ENCODE measurements at regions not wholly inside any gene's neighbourhood (a gene's known extent, or its start where the extent isn't known, plus 50 kb on each side); places are given as distances from the start of the nearest gene placed in this dataset.

- no peaks in the 10 kb centered on the region for H4K20me1 ChIP-seq (ENCODE audit: insufficient read depth)
- CTCF ChIA-PET: no interaction called here
- RAD21 ChIA-PET (ENCODE audit: low non-redundant PET in 1 of 2, low total read pairs in 2 of 2, uncharacterized antibody in 2 of 2, unreplicated experiment in 2 of 2): no interaction called here
- H3K27ac ChIP-seq (ENCODE audit: low read depth, low read length): no peak overlapping the region
- no peak overlapping the region for H3K4me3 ChIP-seq (replicated peaks in 1 of 2; ENCODE audit: low read depth in 1 of 2, low read length in 2 of 2)
- no peaks in the 10 kb centered on the region for H3K27me3 ChIP-seq (ENCODE audit: insufficient read depth, low read length)
- H2AFZ ChIP-seq (ENCODE audit: low read depth, low read length, poor library complexity, severe bottlenecking): no peak overlapping the region
- no peak overlapping the region for H3K4me2 ChIP-seq (ENCODE audit: low read length)
- no peak for DNase-seq (ENCODE audit: low read depth, low spot score)
- BruUV-seq (replicated peaks): no TSS peak
- no peak for TF ChIP-seq POLR2AphosphoS5 (IDR thresholded peaks at IDR 0.05; ENCODE audit: low read depth, low read length)
- TF ChIP-seq, protein P1, sequence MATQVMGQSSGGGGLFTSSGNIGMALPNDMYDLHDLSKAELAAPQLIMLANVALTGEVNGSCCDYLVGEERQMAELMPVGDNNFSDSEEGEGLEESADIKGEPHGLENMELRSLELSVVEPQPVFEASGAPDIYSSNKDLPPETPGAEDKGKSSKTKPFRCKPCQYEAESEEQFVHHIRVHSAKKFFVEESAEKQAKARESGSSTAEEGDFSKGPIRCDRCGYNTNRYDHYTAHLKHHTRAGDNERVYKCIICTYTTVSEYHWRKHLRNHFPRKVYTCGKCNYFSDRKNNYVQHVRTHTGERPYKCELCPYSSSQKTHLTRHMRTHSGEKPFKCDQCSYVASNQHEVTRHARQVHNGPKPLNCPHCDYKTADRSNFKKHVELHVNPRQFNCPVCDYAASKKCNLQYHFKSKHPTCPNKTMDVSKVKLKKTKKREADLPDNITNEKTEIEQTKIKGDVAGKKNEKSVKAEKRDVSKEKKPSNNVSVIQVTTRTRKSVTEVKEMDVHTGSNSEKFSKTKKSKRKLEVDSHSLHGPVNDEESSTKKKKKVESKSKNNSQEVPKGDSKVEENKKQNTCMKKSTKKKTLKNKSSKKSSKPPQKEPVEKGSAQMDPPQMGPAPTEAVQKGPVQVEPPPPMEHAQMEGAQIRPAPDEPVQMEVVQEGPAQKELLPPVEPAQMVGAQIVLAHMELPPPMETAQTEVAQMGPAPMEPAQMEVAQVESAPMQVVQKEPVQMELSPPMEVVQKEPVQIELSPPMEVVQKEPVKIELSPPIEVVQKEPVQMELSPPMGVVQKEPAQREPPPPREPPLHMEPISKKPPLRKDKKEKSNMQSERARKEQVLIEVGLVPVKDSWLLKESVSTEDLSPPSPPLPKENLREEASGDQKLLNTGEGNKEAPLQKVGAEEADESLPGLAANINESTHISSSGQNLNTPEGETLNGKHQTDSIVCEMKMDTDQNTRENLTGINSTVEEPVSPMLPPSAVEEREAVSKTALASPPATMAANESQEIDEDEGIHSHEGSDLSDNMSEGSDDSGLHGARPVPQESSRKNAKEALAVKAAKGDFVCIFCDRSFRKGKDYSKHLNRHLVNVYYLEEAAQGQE (IDR thresholded peaks at IDR 0.05; ENCODE audit: low read depth): no peak
- TF ChIP-seq ZBTB33 (IDR thresholded peaks at IDR 0.05; ENCODE audit: extremely low read depth, insufficient replicate concordance, low read length): no peak
- TF ChIP-seq CEBPB (IDR thresholded peaks at IDR 0.05; ENCODE audit: low read depth): no peak
- no peak for TF ChIP-seq MAX (IDR thresholded peaks at IDR 0.05)
- TF ChIP-seq, protein P2, sequence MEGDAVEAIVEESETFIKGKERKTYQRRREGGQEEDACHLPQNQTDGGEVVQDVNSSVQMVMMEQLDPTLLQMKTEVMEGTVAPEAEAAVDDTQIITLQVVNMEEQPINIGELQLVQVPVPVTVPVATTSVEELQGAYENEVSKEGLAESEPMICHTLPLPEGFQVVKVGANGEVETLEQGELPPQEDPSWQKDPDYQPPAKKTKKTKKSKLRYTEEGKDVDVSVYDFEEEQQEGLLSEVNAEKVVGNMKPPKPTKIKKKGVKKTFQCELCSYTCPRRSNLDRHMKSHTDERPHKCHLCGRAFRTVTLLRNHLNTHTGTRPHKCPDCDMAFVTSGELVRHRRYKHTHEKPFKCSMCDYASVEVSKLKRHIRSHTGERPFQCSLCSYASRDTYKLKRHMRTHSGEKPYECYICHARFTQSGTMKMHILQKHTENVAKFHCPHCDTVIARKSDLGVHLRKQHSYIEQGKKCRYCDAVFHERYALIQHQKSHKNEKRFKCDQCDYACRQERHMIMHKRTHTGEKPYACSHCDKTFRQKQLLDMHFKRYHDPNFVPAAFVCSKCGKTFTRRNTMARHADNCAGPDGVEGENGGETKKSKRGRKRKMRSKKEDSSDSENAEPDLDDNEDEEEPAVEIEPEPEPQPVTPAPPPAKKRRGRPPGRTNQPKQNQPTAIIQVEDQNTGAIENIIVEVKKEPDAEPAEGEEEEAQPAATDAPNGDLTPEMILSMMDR (IDR thresholded peaks at IDR 0.05 in 2 of 3, conservative IDR thresholded peaks at IDR 0.05 in 1 of 3; ENCODE audit: borderline replicate concordance in 1 of 3, insufficient read depth in 1 of 3, low read depth in 2 of 3, low read length in 2 of 3): no peak
- no peak for TF ChIP-seq EZH2 (IDR thresholded peaks at IDR 0.05)
- TF ChIP-seq ATF3 (IDR thresholded peaks at IDR 0.05): no peak
- TF ChIP-seq JUND (IDR thresholded peaks at IDR 0.05): no peak
- no peak for TF ChIP-seq ZFX (IDR thresholded peaks at IDR 0.05)
- TF ChIP-seq EGR1 (IDR thresholded peaks at IDR 0.05; ENCODE audit: low read depth): no peak
- no peak for TF ChIP-seq YY1 (IDR thresholded peaks at IDR 0.05; ENCODE audit: extremely low read depth, insufficient replicate concordance, low read depth, low read length)
- no peak for TF ChIP-seq TCF7L2 (IDR thresholded peaks at IDR 0.05; ENCODE audit: borderline replicate concordance, extremely low read depth, insufficient read depth, insufficient read length)
- no peak for TF ChIP-seq ELF1 (IDR thresholded peaks at IDR 0.05; ENCODE audit: borderline replicate concordance, low read depth)
- H3K79me2 ChIP-seq (ENCODE audit: insufficient read depth, low read length): no peaks in the 10 kb centered on the region
- no peak overlapping the region for H3K9ac ChIP-seq (ENCODE audit: low read length)
- ATAC-seq: no peak
- no peaks in the 10 kb centered on the region for H3K4me1 ChIP-seq (ENCODE audit: control insufficient read depth in 1 of 2, insufficient read depth in 2 of 2, low read length in 2 of 2)
- intact Hi-C loops (cut with micrococcal nuclease): no loop called here
- H3K9me3 ChIP-seq (ENCODE audit: control insufficient read depth in 1 of 2, insufficient read depth in 1 of 2, low read depth in 1 of 2, low read length in 2 of 2): peaks cover 0 to 4% of the 10 kb centered on the region in 2 experiments; a peak in 1 of 4 replicates
- H3K9me2 ChIP-seq (ENCODE audit: insufficient read depth): no peaks in the 10 kb centered on the region
- no peaks in the 10 kb centered on the region for H3K36me3 ChIP-seq (ENCODE audit: control insufficient read depth in 1 of 2, insufficient read depth in 2 of 2, low read length in 2 of 2)
- POLR2A ChIA-PET: no interaction called here
These were observed 110.4 kb upstream of the PARD3B start for GRCh38 chr2:204434660-204435462.
